NCI-H2196 treated with DMSO at 0.1 percent for 48 hours (cell line): ENCODE measurements at regions not wholly inside any gene's neighbourhood (a gene's known extent, or its start where the extent isn't known, plus 50 kb on each side); places are given as distances from the start of the nearest gene placed in this dataset.
"Not testable (repeated sequence)": the region's sequence is repeated elsewhere in the genome, so short reads cannot be mapped to it uniquely, and the experiment has no call there.

Experiments
- DNase-seq: peaks from one replicate; lab custom pipeline; 2025; ENCODE audit not compliant: unreplicated experiment; lab: John Stamatoyannopoulos, UW

DNA sequence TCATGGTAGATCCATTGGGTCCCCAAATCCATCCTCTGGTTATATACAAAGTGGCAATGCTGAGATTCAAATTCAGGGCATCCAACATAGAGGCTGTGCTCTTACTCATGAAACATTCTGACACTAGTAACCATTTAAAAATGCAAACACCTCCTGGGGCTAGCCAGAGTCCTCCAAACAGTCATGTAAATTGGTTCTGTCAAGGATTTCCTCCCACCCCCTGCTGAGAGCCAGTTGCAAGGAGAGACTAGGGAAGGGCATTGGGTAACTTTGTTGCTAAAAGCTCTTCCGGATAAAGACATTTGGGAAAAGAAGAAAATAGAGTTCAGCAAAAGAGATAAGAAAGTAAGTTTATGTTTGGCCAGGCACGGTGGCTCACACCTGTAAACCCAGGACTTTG lies 58.3 kb downstream of the ART5 start:
- not testable (repeated sequence) for DNase-seq

- DNase-seq, result not testable (repeated sequence)
These were observed 60.4 kb downstream of the ART5 start for GRCh38 chr11:3581389-3581725.

DNA sequence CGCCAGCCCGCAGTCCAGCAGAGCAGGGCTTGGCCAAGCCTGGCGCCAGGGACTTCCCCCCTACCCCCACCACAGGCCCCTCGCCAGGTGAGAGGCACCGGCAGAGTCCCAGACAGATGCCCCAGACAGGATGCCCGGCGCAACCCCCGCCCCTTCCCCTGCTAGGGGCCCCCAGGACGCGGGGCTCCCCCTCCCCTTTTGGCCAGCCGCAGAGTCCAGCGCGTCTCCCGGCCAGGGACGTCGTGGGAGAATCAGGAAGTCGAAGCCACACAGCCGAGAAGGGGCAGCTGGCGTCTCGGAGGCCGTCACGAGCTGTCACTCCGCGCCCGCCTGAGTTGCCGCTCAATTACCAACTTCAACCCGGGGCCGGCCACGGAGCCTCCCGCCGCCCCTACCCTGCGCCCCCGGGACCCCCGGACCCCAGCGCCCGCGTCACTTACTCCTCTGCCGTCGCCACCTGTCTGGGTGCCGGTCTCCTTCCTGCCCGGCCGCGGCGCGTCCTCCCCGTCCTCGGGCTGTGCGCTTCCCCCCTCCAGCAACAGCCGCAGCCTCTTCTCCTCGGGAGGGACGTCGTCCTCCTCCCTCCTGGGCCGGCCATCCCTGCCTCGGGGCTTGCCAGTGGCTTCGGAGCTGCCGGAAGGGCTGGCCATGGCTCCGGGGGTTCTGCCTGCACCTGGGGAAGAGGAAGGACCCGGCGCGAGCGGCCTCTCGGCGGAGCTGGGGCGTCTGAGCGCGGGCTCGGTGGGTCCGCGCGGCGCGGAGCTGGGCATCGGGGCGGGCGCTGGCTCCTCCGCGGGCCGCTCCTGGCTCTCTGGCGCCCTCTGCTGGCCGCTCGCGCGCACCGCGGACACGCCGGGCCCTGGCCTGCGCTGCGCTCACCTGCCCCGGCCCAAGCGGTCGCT lies 61.1 kb downstream of the ART5 start:
- DNase-seq, result peak; percentile 48

- not testable (repeated sequence) for DNase-seq
These were observed 62.0 kb downstream of the ART5 start for GRCh38 chr11:3579600-3580459.

DNA sequence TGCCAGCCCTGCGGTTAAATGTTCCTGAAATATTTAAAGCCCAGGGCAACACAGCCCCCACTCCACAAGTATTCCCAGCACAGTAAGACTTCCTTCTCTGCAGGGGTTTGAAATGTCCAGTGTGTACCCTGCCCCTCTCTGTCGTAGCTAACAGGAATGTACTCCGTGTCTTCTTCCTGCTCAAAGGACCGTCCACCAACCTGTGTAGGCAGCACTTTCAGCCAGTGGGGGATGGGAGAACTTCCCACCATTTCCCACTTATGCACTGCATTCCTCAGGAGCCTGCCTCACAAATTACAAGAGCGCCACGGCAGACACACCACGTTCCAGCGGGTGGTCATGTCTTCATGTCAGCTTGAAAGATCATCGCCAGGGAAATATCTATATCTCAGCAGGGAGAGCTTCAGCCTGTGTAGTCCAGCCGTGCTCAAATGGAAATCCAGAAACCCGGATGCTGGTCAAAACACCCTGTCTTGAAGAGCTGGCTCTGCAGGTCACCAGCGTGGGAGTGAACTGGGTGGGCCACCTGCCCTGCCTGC lies 65.7 kb downstream of the ART5 start:
- DNase-seq, result not testable (repeated sequence)

GRCh38 chr11:3572976-3573647 lies 68.7 kb downstream of the ART5 start:
- DNase-seq, result not testable (repeated sequence)

DNA sequence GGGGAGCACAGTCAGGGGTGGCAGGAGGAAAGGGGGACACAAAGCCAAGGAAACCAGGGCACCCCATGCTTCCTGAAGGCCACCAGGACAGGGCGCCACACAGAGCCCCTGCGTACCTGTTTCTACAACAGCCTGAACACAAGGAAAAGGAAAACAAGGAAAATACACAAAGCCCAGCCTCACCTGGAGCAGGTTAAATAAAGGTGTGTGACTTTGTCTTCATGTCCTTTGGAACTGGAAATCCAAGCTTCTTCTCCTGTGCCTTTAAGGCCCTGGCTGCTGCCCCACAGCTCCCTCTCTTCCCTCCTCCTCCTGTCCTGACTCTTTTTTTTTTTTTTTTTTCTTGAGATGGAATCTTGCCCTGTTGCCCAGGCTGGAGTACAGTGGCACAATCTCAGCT lies 70.0 kb downstream of the ART5 start:
- DNase-seq, result not testable (repeated sequence)

- not testable (repeated sequence) for DNase-seq
These were observed 76.0 kb downstream of the ART5 start for GRCh38 chr11:3565838-3566237.

DNA sequence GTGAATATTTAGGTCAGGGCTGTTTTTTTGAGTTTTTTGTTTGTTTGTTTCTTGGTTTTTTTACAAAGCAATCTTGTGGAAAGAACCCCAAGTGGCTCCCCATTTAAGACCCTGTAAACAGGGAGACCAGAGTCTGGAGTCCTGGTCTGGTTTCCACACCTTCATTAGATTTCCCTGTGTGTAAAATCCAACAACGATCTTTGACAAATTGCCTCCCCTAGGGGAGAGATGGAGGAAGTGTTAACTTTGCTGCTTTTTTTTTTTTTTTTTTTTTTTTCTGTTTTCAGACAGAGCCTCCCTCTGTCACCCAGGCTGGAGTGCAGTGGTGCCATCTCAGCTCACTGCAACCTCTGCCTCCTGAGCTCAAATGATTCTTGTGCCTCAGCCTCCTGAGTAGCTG lies 77.4 kb downstream of the ART5 start:
- DNase-seq, result not testable (repeated sequence)

DNA sequence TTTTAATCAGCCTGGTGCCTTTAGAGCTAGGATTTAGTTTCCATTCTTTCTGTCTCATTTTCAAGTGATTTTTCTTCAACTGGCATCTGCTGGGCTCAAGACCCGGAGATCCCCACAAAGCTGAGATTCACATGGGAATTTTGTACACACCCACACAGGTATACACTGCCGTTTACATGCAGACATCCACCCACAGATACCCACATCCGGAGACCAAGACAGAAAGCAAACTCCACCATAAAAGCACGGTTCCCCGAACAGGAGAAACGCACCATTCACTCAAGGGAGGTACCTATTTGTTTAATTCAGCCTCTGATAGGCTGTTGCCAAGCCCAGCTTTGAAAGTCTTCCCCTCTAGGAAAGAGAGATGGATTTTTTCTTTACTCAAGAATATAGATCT lies 87.2 kb downstream of the ART5 start:
- not testable (repeated sequence) for DNase-seq

DNA sequence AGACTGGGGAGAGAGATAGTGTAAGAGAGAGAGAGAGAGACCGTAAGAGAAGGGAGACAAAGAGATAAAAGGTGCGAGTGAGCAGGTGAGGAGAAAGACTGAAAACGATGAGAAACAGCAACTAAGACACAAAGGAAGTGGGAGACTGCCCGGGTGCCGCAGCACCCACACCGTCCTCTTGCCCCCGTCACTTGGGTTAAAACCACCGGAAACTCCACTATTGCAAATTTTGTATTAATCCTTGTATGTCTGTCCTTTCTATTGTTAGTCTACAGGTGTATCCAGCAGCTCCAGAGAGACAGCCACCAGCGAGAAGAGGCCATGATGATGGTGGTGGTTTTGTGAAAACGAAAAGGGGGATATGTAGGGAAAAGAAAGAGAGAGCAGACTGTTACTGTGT lies 96.8 kb downstream of the ART5 start:
- not testable (repeated sequence) for DNase-seq

DNA sequence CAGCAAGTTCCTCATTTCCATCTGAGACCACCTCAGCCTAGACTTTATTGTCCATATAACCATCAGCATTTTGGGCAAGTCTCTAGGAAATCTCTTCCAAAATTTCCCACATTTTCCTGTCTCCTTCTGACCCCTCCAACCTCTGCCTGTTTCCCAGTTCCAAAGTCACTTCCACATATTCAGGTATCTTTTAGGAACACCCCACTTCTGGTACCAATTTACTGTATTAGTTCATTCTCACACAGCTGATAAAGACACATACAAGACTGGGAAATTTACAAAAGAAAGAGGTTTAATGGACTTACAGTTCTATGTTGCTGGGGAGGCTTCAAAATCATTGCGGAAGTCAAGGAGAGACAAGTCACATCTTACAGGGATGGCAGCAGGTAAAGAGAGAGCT lies 103.6 kb downstream of the ART5 start:
- DNase-seq, result not testable (repeated sequence)

DNA sequence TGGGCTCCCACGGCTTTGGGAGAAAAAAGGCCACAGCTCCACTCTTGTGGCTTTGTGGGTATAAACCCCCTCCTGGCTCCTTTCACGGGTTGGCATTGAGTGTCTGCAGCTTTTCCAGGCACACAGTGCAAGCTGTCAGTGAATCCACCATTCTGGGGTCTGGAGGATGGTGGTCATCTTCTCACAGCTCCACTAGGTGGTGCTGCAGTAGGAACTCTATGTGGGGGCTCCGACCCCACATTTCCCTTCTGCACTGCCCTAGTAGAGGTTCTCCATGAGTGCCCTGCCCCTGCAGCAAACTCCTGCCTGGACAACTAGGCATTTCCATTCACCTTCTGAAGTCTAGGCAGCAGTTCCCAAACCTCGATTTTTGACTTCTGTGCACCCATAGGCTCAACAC lies 104.5 kb downstream of the ART5 start:
- DNase-seq, result not testable (repeated sequence)

- not testable (repeated sequence) for DNase-seq
These were observed 108.8 kb downstream of the ART5 start for GRCh38 chr11:3532958-3533357.

- DNase-seq, result not testable (repeated sequence)
These were observed 110.5 kb downstream of the ART5 start for GRCh38 chr11:3531280-3531679.

DNA sequence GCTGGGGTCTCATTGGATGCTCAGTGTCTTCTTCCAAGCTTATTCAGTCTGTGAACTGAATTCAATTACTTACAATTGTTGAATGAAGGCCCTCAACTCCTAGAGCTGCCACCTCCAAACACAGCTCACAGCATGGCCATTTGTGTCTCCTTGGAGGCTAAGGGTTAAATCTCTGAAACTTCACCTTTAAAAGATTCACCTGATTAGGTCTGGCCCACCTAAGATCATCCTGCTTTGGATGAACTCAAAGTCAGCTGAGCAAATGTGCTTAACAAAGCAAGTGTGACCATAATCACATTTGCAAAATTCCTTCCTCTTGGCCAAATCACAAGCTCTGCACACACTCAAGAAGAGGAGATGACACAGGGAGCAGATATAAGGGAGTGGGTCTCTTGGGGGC lies 118.2 kb downstream of the ART5 start:
- not testable (repeated sequence) for DNase-seq

GRCh38 chr11:3520905-3521304 lies 120.9 kb downstream of the ART5 start:
- not testable (repeated sequence) for DNase-seq

DNA sequence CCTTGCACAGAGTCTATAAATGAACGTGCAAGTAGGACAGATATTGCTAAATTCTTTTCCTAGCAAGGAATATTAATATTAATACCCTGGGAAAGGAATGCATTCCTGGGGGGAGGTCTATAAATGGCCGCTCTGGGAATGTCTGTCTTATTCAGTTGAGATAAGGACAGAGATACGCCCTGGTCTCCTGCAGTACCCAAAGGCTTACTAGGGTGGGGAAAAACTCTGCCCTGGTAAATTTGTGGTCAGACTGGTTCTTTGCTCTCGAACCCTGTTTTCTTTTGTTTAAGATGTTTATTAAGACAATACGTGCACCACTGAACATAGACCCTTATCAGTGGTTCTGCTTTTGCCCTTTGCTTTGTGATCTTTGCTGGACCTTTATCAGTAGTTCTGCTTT lies 122.0 kb downstream of the ART5 start:
- DNase-seq, result not testable (repeated sequence)

DNA sequence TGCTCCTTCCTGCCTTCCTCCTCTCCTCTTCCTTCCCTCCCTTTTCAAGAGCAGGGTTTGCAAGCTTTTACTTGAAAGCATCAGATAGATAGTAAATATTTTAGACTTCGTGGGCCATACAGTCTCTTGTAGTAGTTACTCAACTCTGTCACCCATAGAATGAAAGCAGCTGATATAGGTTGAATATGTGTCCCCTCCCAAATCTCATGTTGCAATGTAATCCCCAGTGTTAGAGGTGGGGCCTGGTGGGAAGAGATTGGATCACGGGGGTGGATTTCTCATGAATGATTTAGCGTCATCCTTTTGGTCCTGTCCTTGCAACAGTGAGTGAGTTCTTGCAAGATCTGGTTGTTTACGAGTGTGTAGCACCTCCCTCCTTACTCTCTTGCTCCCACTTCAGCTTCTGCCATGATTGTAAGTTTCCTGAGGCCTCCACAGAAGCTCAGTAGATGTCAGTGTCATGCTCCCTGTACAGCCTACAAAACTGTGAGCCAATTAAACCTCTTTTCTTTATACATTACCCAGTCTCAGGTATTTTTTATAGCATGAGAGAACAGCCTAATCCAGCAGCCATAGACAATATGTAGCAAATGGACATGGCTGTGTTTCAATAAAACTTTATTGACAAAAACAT lies 124.7 kb downstream of the ART5 start:
- not testable (repeated sequence) for DNase-seq

DNA sequence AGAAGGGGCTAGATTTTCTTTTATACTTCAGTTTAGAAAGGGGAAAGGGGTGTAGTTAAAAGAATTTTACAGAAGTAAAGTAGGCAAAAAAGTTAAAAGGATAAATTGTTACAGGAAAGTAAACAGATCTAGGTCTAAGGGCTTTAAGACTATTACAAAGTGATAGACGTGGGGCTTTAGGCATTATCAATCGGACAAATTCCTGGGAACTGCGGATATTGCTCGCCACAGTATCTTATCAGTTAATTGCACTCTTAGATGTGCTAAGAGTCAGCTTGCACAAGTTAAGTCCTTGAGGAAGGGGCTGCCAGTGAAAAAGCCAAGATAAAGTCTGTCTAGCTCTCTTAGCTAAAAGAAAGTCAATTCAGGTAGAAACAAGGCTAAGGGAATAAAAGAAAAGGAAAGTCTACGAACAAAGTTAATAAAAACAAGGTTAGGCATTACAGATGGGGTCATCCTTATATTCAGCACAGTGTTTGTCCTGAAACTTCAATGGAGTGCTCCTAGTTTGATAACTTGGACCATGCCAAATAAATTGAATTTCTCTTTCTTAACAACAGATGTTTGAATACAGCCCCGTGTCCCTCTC lies 125.4 kb downstream of the ART5 start:
- DNase-seq, result not testable (repeated sequence)
